RPMI7951 (cell line): ENCODE measurements at regions not wholly inside any gene's neighbourhood (a gene's known extent, or its start where the extent isn't known, plus 50 kb on each side); places are given as distances from the start of the nearest gene placed in this dataset.

Experiments
- DNase-seq: peaks from one replicate; pipeline ENCODE4 v3.0.0-alpha.2; 2012; ENCODE audit warnings: low read depth

- DNase-seq = no peak
Measured at GRCh38 chr2:198340846-198341245, 536.5 kb downstream of the PLCL1 start.

DNA sequence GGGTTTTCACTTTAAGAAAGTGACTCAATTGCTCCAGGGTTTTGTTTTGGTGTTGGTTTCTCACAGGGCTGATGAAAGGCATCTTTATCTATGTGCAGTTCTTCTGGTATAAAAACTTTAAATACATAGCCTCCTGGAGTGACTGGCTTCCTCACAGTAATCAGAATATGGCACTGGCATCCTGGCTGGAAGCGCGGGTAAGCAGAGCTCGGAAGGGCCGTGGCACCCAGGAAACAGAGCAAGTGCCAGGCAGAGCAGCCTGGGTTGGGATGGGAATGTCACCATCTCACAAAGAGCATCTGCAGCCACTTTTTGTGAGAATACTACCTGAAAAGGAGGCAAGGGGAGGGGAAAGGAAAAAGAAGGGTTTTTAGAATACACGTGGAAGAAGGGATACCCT, 534.7 kb downstream of the PLCL1 start:
- DNase-seq = no peak

GRCh38 chr2:198337368-198337767, 533.0 kb downstream of the PLCL1 start:
- no peak for DNase-seq

GRCh38 chr2:198328454-198328853, 524.1 kb downstream of the PLCL1 start:
- no peak for DNase-seq

DNA sequence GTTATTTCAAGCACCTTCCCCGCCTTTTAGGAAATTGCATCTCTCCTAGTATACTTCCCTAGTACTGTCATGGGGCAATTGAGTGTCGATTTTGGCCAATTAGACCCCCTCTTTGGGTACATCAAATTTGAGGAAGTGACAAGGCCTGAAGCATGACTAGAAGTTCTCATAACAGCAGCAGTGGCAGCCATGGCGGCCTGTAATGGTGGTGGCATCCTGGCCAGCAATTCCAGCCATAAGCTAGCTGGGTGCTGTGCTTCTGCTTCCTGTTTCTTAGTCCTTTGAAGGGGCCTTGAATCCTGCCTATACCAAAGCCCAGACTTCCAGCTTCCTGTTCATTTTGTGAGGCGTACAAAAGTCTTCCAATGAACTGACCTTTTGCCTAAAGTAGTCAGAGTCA, 523.1 kb downstream of the PLCL1 start:
- no peak for DNase-seq

DNA sequence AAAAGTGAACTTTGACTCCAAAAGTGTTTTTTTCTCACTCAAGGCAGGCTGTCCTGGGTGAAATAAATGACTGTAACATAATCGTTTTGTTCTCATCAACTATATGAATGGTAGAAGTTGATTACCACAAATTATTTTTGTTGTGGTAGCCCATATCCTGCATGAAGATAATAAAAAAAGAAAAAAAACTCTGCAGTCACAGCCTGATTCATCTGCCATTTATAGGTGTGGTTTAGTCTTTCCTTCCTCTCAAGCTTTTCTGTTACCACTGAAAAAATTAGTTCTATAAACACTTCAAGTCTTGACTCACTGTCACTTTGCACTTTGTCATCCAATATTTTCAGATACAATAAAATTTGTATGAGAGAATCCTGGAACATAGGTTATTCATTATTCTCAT, 522.0 kb downstream of the PLCL1 start:
- no peak for DNase-seq

GRCh38 chr2:198325359-198325758, 521.0 kb downstream of the PLCL1 start:
- no peak for DNase-seq

GRCh38 chr2:198324071-198324470, 519.7 kb downstream of the PLCL1 start:
- no peak for DNase-seq

- no peak for DNase-seq
Measured at GRCh38 chr2:198322275-198322674, 517.9 kb downstream of the PLCL1 start.

- peak; percentile 4 for DNase-seq
Measured at GRCh38 chr2:198321522-198322088, 517.2 kb downstream of the PLCL1 start.

- no peak for DNase-seq
Measured at GRCh38 chr2:198316852-198317396, 512.5 kb downstream of the PLCL1 start.

GRCh38 chr2:198315791-198316630, 511.6 kb downstream of the PLCL1 start:
- DNase-seq = no peak

- peak; percentile 60 for DNase-seq
Measured at GRCh38 chr2:198314559-198315153, 510.3 kb downstream of the PLCL1 start.

GRCh38 chr2:198312596-198313483, 508.4 kb downstream of the PLCL1 start:
- DNase-seq = no peak

GRCh38 chr2:198311020-198311419, 506.6 kb downstream of the PLCL1 start:
- no peak for DNase-seq

DNA sequence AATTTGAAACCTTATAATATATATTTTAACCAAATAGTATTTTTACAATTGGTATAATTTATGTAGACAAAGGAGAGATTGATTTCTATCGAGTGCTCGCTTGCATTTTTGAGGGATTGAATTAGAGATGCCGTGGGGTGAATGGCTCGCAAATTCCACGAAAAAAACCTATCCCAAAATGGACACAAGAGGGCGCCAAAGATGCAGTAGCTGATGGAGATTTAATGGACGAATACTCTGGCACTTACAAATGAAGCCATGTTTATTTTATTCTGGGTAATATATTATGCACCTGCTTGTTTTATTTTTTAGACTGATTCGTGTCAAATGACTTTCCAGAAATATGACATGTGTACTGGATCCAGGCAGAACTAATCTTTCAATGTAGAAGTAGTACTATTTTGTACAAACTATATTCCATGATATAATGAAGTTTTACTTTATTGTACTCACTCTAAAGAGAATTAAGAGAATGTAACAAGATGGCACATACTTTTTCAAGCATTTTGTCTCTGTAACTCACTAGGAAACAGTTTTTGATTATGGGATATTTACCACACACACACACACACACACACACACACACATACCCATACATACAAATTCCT, 505.4 kb downstream of the PLCL1 start:
- DNase-seq = peak; percentile 49

- DNase-seq = no peak
Measured at GRCh38 chr2:198309081-198309480, 504.7 kb downstream of the PLCL1 start.

DNA sequence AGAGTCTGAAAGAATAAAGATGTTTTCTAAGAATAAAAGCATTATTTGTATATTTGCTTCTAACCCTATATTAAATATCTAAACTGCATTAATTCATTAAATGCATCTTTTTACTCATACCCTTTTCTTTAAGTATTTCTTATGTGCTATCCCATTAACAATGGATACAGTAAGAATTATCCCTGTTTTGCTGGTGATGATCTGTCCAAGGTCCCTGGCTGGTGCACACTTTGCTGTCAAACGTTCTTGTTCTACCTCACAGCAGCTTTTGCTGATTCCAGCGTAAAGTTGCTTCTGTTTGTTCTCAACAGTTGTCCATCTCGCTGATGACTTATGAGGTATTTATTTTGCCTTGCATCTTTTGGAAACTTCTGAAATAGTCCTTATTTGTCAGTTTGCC, 504.0 kb downstream of the PLCL1 start:
- DNase-seq = no peak

DNA sequence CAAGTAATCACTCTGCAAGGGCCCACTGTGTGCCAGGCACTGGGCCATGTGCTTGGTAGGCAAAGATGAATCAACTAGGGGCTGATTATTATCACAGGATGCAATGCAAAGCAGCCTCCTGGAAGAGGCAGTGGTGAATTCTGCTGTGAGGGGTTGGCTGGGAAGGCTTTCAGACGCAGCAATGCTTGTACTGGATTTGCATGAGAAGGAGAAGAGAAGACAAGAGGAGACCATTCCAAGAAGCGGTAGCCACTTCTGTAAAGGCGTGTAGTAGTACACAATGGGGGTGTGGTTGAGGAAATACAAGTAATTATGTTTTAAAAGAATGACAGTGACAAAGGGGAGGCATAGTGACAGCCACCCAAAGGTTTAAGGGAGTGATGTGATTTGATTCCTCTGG, 502.7 kb downstream of the PLCL1 start:
- DNase-seq = no peak

DNA sequence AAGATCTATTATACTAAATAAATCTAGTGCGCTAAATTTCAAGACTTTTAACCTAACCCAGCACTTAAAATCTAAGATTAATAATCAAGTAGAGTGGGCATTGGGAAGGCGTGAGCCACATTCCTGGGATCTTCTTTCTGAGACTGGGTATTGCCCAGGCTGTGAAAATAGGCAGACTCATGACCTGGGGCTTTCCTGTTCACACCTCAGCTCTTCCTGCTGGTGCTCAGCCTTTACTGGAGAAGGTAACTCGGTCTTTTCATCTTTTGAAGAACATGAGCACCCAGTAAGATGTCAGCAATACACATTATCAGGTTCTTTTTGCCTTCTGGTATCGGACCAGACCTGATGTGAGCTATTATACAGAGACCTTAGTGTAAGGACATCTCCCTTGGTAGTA, 500.5 kb downstream of the PLCL1 start:
- DNase-seq = no peak

DNA sequence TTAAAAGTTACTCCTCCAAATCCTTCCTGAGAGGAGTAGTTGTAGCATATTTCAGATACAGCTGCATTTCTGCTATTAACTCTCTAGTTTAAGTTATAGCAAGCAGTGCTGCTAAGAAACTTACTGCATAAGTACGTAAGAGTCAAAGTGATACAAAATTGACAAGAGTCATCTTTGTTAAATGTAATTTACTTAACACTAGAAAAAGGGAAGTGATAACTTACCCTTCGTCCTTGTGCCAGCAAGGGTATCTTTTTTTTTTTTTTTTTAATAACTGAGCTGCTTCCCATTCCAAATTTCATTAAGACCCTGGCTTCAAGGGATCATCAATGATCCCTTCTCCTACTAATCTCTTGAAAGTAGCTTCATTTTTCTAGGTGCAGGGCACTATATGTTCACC, 493.0 kb downstream of the PLCL1 start:
- no peak for DNase-seq
